ENCODE measurements at regions not wholly inside any gene's neighbourhood (a gene's known extent, or its start where the extent isn't known, plus 50 kb on each side); places are given as distances from the start of the nearest gene placed in this dataset.

DNA sequence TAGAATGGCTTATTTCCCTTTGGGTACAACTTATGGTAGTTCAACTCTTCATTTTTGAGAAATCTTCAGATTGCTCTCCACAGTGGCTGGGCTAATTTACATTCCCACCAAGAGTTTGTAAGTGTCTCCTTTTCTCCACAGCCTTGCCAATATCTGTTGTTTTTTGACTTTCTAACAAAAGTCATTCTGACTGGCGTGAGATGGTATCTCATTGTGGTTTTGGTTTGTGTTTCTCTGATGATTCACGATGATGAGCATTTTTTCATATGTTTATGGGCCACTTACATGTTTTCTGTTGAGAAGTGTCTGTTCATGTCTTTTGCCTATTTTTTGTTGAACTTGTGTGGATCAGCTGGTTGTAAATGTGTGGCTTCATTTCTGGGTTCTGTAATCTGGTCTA lies 871.0 kb downstream of the EPHA4 start:
- TF ChIP-seq, protein P1, sequence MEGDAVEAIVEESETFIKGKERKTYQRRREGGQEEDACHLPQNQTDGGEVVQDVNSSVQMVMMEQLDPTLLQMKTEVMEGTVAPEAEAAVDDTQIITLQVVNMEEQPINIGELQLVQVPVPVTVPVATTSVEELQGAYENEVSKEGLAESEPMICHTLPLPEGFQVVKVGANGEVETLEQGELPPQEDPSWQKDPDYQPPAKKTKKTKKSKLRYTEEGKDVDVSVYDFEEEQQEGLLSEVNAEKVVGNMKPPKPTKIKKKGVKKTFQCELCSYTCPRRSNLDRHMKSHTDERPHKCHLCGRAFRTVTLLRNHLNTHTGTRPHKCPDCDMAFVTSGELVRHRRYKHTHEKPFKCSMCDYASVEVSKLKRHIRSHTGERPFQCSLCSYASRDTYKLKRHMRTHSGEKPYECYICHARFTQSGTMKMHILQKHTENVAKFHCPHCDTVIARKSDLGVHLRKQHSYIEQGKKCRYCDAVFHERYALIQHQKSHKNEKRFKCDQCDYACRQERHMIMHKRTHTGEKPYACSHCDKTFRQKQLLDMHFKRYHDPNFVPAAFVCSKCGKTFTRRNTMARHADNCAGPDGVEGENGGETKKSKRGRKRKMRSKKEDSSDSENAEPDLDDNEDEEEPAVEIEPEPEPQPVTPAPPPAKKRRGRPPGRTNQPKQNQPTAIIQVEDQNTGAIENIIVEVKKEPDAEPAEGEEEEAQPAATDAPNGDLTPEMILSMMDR (IDR thresholded peaks at IDR 0.05): no peak
- no peak for TF ChIP-seq EP300 (IDR thresholded peaks at IDR 0.05)
- no peak for TF ChIP-seq POLR2A (IDR thresholded peaks at IDR 0.05)
